ENCODE measurements at regions not wholly inside any gene's neighbourhood (a gene's known extent, or its start where the extent isn't known, plus 50 kb on each side); places are given as distances from the start of the nearest gene placed in this dataset.

- ChIA-PET CTCF (no interaction called here), POLR2A (interaction anchor here (1.2 kb wide), 1 partner anchor 515 kb away, joined by 3 read pairs; the partner anchor contains the start of gene NRBF2)
- no peak for DNase-seq (ENCODE audit: extremely low spot score)
- TF ChIP-seq PKNOX1 (IDR thresholded peaks at IDR 0.05) = no peak
- no peak for TF ChIP-seq NFRKB (IDR thresholded peaks at IDR 0.05)
- no peak for TF ChIP-seq TARDBP (IDR thresholded peaks at IDR 0.05)
- no peak for TF ChIP-seq FOXM1 (IDR thresholded peaks at IDR 0.05; ENCODE audit: borderline replicate concordance)
- no peak for TF ChIP-seq ARNT (IDR thresholded peaks at IDR 0.05)
- TF ChIP-seq LEF1 (IDR thresholded peaks at IDR 0.05; ENCODE audit: borderline replicate concordance) = no peak
- TF ChIP-seq SP1 (IDR thresholded peaks at IDR 0.05) = no peak
- TF ChIP-seq SUZ12 (IDR thresholded peaks at IDR 0.05) = no peak
- no peak for TF ChIP-seq FOXK2 (IDR thresholded peaks at IDR 0.05)
- no peak for TF ChIP-seq ZNF384 (IDR thresholded peaks at IDR 0.05)
- no peak for TF ChIP-seq HDGF (IDR thresholded peaks at IDR 0.05; ENCODE audit: borderline replicate concordance)
- no peak for TF ChIP-seq ELF4 (IDR thresholded peaks at IDR 0.05)
- TF ChIP-seq L3MBTL2 (conservative IDR thresholded peaks at IDR 0.05) = no peak
- no peak for TF ChIP-seq FOXA1 (IDR thresholded peaks at IDR 0.05)
- TF ChIP-seq BHLHE40 (IDR thresholded peaks at IDR 0.05; ENCODE audit: borderline replicate concordance) = no peak
- TF ChIP-seq CTBP1 (IDR thresholded peaks at IDR 0.05; ENCODE audit: borderline replicate concordance) = no peak
These were observed 186.5 kb upstream of the ADO start for GRCh38 chr10:62618054-62618453.

GRCh38 chr10:62618576-62619412 lies 185.7 kb upstream of the ADO start:
- ChIA-PET POLR2A (interaction anchor here (1.2 kb wide), 1 partner anchor 514 kb away, joined by 3 read pairs; the partner anchor contains the start of gene NRBF2), CTCF (interaction anchor here (0.6 to 1.0 kb wide), 2 partner anchors 8 to 393 kb away, joined by 3 to 4 read pairs; no protein-coding TSS in a partner anchor)
- TF ChIP-seq ARNT (IDR thresholded peaks at IDR 0.05) = no peak
- no peak for TF ChIP-seq NFRKB (IDR thresholded peaks at IDR 0.05)
- TF ChIP-seq BHLHE40 (IDR thresholded peaks at IDR 0.05; ENCODE audit: borderline replicate concordance) = no peak
- TF ChIP-seq SUZ12 (IDR thresholded peaks at IDR 0.05) = no peak
- no peak for TF ChIP-seq SP1 (IDR thresholded peaks at IDR 0.05)
- no peak for TF ChIP-seq TARDBP (IDR thresholded peaks at IDR 0.05)
- no peak for TF ChIP-seq ELF4 (IDR thresholded peaks at IDR 0.05)
- TF ChIP-seq PKNOX1 (IDR thresholded peaks at IDR 0.05) = no peak
- TF ChIP-seq FOXK2 (IDR thresholded peaks at IDR 0.05) = no peak
- no peak for TF ChIP-seq L3MBTL2 (conservative IDR thresholded peaks at IDR 0.05)
- TF ChIP-seq FOXM1 (IDR thresholded peaks at IDR 0.05; ENCODE audit: borderline replicate concordance) = no peak
- no peak for TF ChIP-seq LEF1 (IDR thresholded peaks at IDR 0.05; ENCODE audit: borderline replicate concordance)
- no peak for DNase-seq (ENCODE audit: extremely low spot score)

- ChIA-PET CTCF (interaction anchor here (0.6 to 1.0 kb wide), 2 partner anchors 9 to 394 kb away, joined by 3 to 4 read pairs; no protein-coding TSS in a partner anchor), POLR2A (no interaction called here)
- TF ChIP-seq ARNT (IDR thresholded peaks at IDR 0.05) (no peak), ELF4 (IDR thresholded peaks at IDR 0.05) (no peak), FOXA1 (IDR thresholded peaks at IDR 0.05) (no peak), HDGF (IDR thresholded peaks at IDR 0.05; ENCODE audit: borderline replicate concordance) (no peak), LEF1 (IDR thresholded peaks at IDR 0.05; ENCODE audit: borderline replicate concordance) (no peak), BHLHE40 (IDR thresholded peaks at IDR 0.05; ENCODE audit: borderline replicate concordance) (no peak), TARDBP (IDR thresholded peaks at IDR 0.05) (no peak), CTBP1 (IDR thresholded peaks at IDR 0.05; ENCODE audit: borderline replicate concordance) (no peak)
- DNase-seq (ENCODE audit: extremely low spot score) = no peak
These were observed 185.1 kb upstream of the ADO start for GRCh38 chr10:62619413-62619738.

GRCh38 chr10:62620491-62620890 lies 184.0 kb upstream of the ADO start:
- no peak for TF ChIP-seq ELF4 (IDR thresholded peaks at IDR 0.05)
- TF ChIP-seq PKNOX1 (IDR thresholded peaks at IDR 0.05) = no peak
- TF ChIP-seq FOXK2 (IDR thresholded peaks at IDR 0.05) = no peak
- no peak for TF ChIP-seq L3MBTL2 (conservative IDR thresholded peaks at IDR 0.05)
- no peak for TF ChIP-seq HDGF (IDR thresholded peaks at IDR 0.05; ENCODE audit: borderline replicate concordance)
- TF ChIP-seq FOXM1 (IDR thresholded peaks at IDR 0.05; ENCODE audit: borderline replicate concordance) = no peak
- no peak for TF ChIP-seq NFRKB (IDR thresholded peaks at IDR 0.05)
- POLR2A ChIA-PET = no interaction called here
- CTCF ChIA-PET = no interaction called here
- no peak for DNase-seq (ENCODE audit: extremely low spot score)

- no peak for DNase-seq (ENCODE audit: extremely low spot score)
- POLR2A ChIA-PET = no interaction called here
- TF ChIP-seq ZNF384 (IDR thresholded peaks at IDR 0.05) = no peak
- TF ChIP-seq NFRKB (IDR thresholded peaks at IDR 0.05) = no peak
- no peak for TF ChIP-seq PKNOX1 (IDR thresholded peaks at IDR 0.05)
- TF ChIP-seq ARNT (IDR thresholded peaks at IDR 0.05) = no peak
- TF ChIP-seq FOXK2 (IDR thresholded peaks at IDR 0.05) = no peak
- no peak for TF ChIP-seq CTBP1 (IDR thresholded peaks at IDR 0.05; ENCODE audit: borderline replicate concordance)
- TF ChIP-seq SUZ12 (IDR thresholded peaks at IDR 0.05) = no peak
- TF ChIP-seq FOXA1 (IDR thresholded peaks at IDR 0.05) = no peak
- TF ChIP-seq ELF4 (IDR thresholded peaks at IDR 0.05) = no peak
- TF ChIP-seq TARDBP (IDR thresholded peaks at IDR 0.05) = no peak
- TF ChIP-seq SP1 (IDR thresholded peaks at IDR 0.05) = no peak
- TF ChIP-seq HDGF (IDR thresholded peaks at IDR 0.05; ENCODE audit: borderline replicate concordance) = no peak
- TF ChIP-seq FOXM1 (IDR thresholded peaks at IDR 0.05; ENCODE audit: borderline replicate concordance) = no peak
- no peak for TF ChIP-seq LEF1 (IDR thresholded peaks at IDR 0.05; ENCODE audit: borderline replicate concordance)
- TF ChIP-seq BHLHE40 (IDR thresholded peaks at IDR 0.05; ENCODE audit: borderline replicate concordance) = no peak
- TF ChIP-seq L3MBTL2 (conservative IDR thresholded peaks at IDR 0.05) = no peak
- CTCF ChIA-PET = interaction anchor here (1.3 kb wide), 1 partner anchor 12 kb away, joined by 4 read pairs; no protein-coding TSS in a partner anchor
These were observed 181.3 kb upstream of the ADO start for GRCh38 chr10:62623223-62623622.
